ENCODE measurements at regions not wholly inside any gene's neighbourhood (a gene's known extent, or its start where the extent isn't known, plus 50 kb on each side); places are given as distances from the start of the nearest gene placed in this dataset.
"Not testable (repeated sequence)": the region's sequence is repeated elsewhere in the genome, so short reads cannot be mapped to it uniquely, and the experiment has no call there.

DNA sequence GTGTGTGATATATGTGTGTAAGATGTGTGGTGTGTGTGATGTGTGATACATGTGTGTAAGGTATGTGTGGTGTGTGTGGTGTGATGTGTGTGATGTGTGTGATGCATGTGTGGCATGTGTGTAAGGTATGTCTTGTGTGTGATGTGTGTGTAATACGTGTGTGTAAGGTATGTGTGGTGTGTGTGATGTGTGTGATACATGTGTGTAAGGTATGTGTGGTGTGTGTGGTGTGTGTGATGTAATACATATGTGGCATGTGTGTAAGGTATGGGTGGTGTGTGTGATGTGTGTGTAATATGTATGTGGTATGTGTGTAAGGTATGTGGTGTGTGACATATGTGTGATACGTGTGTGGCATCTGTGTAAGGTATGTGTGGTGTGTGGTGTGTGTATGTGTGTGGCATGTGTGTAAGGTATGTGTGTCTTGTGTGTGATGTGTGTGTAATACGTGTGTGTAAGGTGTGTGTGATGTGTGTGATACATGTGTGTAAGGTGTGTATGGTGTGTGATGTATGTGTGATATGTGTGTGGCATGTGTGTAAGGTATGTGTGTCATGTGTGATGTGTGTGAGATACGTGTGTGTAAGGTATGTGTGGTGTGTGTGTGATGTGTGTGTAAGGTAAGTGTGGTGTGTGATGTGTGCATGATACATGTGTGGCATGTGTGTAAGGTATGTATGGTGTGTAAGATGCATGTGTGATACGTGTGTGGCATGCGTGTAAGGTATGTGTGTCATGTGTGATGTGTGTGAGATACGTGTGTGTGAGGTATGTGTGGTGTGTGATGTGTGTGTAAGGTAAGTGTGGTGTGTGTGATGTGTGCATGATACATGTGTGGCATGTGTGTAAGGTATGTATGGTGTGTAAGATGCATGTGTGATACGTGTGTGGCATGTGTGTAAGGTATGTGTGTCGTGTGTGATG lies 126.9 kb downstream of the COPS8 start:
- not testable (repeated sequence) for DNase-seq (ENCODE audit: low spot score in 2 of 2); FAIRE-seq

- FAIRE-seq (no peak), DNase-seq (ENCODE audit: low spot score in 2 of 2) (no peak)
Measured at GRCh38 chr2:237213315-237214022, 127.8 kb downstream of the COPS8 start.

- no peak for FAIRE-seq
- no peak for DNase-seq (ENCODE audit: low spot score in 2 of 2)
Measured at GRCh38 chr2:237214030-237214675, 128.5 kb downstream of the COPS8 start.

GRCh38 chr2:237214963-237215362 lies 129.3 kb downstream of the COPS8 start:
- no peak for DNase-seq (ENCODE audit: low spot score in 2 of 2)
- no peak for FAIRE-seq

DNA sequence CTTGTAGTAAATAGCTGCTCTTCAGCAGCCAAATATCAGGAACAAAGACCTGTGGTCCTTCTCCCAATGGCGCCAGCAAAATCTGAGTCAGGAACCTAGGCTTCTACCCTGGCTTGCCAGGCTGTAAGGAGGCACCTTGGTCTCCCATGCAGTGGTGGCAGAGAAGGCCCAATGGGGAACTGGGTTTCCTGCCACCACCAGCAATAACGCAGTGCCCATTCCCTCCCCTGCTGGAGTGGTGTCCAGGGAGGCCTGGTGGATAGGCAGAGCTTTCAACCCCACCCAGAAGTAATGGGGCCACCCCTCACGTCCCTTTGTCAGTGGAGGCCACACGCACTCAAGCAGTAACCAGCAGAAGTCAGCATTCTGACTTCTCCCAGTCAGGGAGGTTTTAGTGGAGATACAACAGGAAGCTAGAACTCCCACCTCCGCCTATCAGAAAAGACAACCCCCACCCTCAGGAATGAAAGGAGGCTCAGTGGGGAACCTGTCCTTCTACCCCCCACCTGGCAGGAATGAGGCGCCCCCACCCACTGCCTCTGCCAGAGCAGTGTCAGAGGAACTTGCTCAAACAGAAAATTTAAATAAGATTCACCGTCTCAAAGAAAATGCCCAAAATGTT lies 132.4 kb downstream of the COPS8 start:
- FAIRE-seq (no peak), DNase-seq (ENCODE audit: low spot score in 2 of 2) (no peak)

- DNase-seq (ENCODE audit: low spot score in 2 of 2) (no peak), FAIRE-seq (no peak)
Measured at GRCh38 chr2:237218756-237219155, 133.1 kb downstream of the COPS8 start.

DNA sequence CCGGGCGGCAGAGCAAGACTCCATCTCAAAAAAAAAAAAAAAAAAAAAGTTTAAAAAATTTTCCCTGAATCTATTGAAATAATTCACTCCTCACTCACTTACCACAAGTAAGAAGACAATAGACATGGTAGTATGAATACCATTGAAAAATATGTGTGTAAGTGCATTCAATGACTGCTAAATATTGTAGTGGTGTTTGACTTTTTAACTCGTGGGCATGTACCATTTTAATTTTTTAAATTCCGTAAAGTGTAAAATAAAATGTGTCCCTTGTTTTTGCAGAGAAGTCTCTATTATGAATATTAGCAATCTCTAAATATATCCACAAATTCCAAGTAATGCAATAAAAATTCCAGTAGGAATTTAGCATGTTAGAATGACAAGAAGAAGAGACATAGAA lies 134.1 kb downstream of the COPS8 start:
- FAIRE-seq (no peak), DNase-seq (ENCODE audit: low spot score in 2 of 2) (no peak)

- DNase-seq (ENCODE audit: low spot score in 2 of 2) (no peak), FAIRE-seq (no peak)
Measured at GRCh38 chr2:237221443-237221842, 135.8 kb downstream of the COPS8 start.

DNA sequence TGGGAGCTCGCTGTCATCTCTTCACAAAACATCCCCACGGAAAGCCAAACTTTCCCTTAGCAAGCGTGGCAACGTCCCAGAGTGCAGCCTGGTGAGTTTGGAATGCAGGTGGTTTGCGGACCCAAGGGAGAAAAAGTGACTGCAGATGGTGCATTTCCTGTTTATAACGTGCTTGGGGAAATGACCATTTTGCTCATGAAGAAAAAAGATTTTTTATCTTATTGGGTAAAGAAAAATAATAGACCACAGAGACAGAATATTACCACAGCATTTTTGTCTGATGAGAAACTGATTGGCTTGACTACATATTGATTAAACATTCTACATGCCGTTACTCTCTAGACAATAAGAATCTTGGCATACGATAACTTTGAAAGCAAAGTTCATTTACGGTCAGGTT lies 136.5 kb downstream of the COPS8 start:
- no peak for FAIRE-seq
- no peak for DNase-seq (ENCODE audit: low spot score in 2 of 2)

DNA sequence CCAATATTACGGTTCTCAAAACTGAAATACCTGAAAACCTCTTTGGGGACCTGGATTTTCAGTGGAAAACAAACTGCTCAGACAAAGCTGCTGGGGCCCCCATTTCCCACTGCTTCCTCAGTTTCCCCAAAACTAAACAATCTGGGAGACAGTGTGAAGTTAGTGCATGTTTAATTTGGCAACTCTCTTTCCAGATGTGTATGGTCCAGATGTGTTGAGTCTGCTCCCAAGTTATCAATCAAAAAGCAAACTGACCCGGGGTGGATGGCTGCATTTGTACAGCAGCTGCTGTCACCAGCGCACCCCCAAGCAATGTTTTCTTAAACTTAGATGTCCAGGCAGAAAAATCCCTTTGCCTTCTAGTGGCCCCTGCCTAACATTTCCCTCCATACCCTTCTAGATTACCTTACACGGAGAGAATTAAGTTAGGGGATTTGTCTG lies 136.9 kb downstream of the COPS8 start:
- no peak for DNase-seq (ENCODE audit: low spot score in 2 of 2)
- no peak for FAIRE-seq

- FAIRE-seq (no peak), DNase-seq (ENCODE audit: low spot score in 2 of 2) (no peak)
Measured at GRCh38 chr2:237223201-237223861, 137.6 kb downstream of the COPS8 start.

- no peak for FAIRE-seq
- DNase-seq (ENCODE audit: low spot score in 2 of 2), result no peak
Measured at GRCh38 chr2:237227190-237227589, 141.5 kb downstream of the COPS8 start.

DNA sequence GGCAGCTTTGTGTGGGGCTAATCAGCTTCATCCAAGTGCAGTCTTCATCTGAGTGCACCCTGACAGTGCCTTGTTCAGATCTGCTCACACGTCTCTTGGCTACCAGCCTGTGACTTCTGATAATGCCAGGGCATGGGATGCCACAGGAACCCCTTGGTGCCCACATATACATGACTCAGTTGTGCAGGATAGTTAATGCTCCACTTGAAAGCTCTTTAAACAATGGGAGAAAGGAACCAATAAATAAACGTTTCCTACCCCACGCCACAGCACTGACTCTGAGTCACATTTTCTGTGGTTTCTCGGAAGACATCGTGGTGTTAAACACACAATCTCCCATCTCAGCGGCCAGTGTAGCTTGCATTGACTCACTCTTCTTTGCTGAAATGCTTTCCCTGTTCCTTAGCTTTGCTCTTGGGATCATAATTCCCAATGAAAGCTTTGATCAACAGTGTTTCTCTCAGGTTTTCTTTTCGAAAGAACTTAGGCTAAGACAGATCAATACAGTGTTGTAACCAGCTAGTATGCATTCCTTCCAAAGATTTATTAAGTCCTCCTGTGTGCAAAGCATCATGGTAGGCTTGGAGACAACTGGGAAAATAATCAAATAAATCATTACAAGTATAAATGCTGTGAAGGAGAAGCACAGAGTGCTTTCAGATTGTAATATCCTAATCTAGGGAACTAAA lies 142.0 kb downstream of the COPS8 start:
- DNase-seq (ENCODE audit: low spot score in 2 of 2), result no peak
- no peak for FAIRE-seq

- DNase-seq (ENCODE audit: low spot score in 2 of 2) (no peak), FAIRE-seq (no peak)
Measured at GRCh38 chr2:237228281-237228625, 142.6 kb downstream of the COPS8 start.

GRCh38 chr2:237229905-237230304 lies 144.2 kb downstream of the COPS8 start:
- FAIRE-seq, result no peak
- DNase-seq (ENCODE audit: low spot score in 2 of 2), result no peak

- FAIRE-seq (no peak), DNase-seq (ENCODE audit: low spot score in 2 of 2) (no peak)
Measured at GRCh38 chr2:237230355-237230754, 144.7 kb downstream of the COPS8 start.

DNA sequence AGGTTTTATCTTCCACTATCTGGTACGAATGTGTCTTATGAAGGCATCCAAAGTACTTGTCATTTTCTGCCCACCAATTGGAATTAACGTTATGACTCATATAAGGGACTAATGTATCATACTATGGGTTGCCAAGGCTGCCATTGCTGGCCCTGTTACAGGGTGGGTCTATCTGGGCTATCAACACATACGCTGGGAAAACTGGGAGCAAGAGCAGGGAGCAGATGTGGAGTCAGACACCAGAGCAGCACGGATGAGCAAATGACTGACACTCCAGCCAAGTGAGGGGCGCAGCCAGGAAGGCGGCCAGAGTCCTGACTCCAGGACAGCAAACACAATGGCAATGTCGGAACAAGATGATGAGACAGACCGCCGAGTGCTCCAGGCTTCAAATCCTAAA lies 145.9 kb downstream of the COPS8 start:
- FAIRE-seq, result no peak

GRCh38 chr2:237232166-237232565 lies 146.5 kb downstream of the COPS8 start:
- FAIRE-seq (no peak), DNase-seq (ENCODE audit: low spot score in 2 of 2) (no peak)

More for the DNA sequence above, 145.9 kb downstream of the COPS8 start:
- DNase-seq (ENCODE audit: low spot score in 2 of 2), result no peak

DNA sequence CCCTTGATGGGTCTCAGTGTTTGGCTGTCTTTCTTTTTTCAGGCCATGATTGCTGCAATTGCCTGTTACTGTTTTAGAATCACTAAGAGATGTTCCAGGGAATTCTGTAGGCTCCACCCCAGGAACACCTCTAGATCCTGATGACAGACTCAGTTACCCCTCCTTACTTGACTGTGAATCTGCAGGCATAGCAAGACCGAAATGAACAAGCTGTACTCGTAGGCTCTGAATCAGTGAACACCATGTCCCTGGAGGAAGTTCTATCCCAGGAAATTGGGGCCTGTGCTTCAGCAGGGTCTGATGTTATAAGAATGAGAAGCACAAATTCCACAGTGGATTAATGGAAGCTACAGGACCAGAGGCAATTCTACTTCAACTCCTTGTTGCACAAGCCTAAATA lies 148.6 kb downstream of the COPS8 start:
- FAIRE-seq (no peak), DNase-seq (ENCODE audit: low spot score in 2 of 2) (no peak)
